NCI-H1105 treated with DMSO at 0.1 percent for 48 hours (cell line): ENCODE measurements at regions not wholly inside any gene's neighbourhood (a gene's known extent, or its start where the extent isn't known, plus 50 kb on each side); places are given as distances from the start of the nearest gene placed in this dataset.
"Not testable (repeated sequence)": the region's sequence is repeated elsewhere in the genome, so short reads cannot be mapped to it uniquely, and the experiment has no call there.

Experiments
- DNase-seq: peaks from one replicate; lab custom pipeline; 2025; lab: John Stamatoyannopoulos, UW

DNA sequence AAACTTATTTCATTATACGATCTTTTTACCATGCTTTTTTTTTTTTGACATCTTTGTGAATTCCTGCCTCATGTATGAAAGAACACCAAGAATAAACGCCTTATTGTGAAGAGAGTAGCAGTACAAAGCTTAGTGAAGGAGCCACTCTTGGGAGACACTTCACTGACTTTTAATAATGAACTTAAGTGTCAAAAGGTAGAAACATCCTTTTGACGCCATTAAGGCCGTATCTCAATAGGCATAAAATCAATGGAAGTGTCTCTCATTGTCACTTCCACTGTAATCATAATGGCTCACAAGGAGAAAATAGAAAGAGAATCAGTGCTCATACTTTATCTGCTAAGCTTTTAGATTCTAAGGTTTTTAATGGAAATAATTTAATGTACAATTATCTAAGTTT lies 657.8 kb downstream of the DIPK2A start:
- no peak for DNase-seq

DNA sequence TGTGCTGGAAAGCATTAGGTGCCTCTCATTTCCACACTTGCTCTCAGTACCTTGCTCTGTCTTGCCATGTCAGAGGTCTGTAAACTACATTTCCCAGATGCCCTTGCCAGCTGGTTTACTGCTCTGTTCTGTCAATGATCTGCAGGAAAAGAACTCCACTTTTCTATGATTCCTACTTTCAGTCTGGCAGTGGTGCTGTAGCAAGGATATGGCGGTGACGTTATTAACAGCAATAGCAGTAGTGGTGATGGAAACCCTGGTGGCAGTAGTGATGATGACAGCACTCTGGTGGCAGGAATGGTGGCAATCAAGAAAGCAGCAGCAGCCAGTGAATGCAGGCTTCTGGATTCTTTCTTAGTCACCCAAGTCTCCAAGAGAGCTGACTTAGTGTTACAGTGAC lies 665.2 kb downstream of the DIPK2A start:
- no peak for DNase-seq

DNA sequence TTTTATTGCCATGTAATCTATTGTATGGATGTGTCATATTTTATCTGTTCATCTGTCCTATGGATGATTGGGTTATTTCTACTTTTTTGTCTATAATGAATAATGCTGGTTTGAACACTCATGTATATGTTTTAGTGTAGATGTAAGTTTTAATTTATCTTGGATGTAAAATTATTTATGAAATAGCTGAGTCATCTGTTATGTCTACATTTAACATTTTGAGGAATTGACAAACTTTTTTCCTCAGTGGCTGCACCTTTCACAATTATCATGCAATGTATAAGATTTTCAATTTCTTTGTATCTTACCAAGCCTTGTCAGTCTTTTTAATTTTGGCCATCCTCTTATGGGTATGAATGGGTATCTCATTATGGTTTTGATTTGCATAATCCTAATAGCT lies 666.4 kb downstream of the DIPK2A start:
- no peak for DNase-seq

DNA sequence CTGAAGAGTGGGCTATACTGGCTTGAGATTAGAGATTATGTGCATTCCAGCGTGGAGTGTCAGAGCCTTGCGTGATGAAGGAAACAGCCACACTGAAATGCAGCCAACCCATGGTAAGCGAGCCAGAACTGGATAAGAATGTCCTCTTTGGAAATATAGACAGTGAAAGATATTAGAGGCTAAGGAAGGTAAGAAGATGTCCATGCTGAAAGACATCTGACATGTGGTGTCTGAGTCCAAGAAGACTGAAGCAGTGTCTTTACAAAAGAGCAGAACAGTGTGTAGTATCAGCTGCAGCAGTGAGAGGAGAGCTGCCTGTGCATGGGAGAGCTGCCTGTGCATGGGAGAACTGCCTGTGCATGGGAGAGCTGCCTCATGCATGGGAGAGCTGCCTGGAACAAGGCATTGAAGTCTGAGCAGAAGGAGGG lies 672.2 kb downstream of the DIPK2A start:
- no peak for DNase-seq

DNA sequence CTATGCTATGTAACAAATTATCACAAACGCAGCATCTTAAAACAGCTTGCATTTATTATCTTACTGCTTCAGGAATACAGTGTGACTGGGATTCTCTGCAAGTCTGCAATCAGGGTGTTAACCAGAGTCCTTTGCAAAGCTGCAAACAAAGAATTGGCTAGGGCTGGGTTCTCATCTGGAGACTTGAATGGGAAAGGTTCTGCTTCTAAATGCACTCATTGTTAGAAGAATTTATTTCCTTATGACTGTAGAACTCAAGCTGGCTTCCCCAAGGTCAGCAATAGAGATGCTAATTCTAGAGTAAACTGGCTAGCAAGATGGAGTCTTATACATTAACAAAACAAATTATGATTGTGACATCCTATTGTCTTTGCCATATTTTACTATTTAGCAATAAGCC lies 673.7 kb downstream of the DIPK2A start:
- DNase-seq = no peak

DNA sequence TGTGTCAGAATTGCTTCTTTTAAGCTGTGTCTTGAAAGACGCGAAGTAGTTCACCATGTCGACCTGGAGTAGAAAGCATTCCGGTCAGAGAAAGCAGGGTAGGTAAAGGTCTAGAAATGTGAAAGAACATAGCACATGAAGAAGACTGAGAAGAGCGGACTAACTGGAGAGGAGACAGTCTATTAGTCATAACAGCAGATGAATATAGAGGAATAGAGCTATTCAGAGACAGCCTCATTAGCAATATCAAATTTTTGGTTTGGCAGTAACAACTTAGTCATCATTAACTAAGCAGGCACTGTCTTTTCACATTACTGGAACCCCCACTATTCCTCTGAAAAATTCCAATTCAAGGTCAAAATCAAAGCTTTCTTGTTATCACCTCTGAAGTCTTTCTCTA lies 678.8 kb downstream of the DIPK2A start:
- DNase-seq = no peak

DNA sequence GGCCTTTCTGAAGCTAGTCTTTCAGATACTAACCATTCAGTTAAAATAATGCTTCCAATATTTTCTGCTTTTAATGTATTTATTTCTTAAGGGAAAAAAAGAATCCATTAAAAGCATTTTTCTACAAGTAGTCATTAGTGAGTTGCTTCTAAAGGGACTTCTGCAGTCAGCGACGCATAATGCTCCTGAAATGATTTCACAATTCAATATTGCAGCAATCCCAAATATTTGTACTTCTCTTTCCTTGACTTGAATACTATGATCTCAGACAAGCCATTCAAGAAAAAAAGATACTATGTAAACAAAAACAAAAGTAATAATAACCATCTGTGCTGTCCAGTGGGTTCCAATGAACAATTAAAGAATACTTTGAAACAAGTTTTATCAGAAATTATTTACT lies 681.0 kb downstream of the DIPK2A start:
- no peak for DNase-seq

DNA sequence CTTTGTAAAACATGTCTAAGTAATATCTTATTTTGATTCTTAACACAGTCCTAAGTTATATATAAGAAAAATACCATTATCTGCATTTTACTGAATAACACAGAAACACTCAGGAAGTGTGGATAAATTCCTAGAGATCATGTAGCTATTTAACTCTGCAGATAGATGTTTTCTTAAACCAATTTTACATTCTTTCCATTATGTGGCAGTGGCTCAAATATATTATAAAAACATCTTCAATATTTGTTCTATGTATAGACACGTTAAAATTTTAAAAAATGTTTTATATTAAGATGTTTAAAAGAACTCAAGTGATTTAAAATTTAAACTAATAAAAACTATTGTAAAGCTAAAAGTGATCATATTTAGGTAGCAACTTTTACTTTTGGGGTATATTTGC lies 683.8 kb downstream of the DIPK2A start:
- DNase-seq = no peak

DNA sequence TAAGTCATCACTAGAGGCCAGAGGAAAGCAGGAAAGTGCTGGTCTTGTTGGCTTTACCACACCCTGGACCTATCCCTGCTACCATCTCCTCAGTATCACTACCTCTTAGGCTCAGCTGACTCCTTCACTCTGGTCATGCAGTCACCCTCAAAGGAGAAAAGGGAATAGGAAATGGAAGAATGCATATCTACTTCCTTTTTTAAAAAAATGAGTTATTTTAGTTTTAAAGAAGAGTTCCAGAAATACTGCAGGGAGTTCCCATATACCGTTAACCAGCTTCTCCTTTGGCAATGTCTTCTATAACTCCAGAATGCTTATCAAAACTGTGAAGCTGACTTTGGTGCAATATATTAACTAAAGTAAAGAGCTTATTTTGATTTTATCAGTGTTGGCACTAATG lies 688.6 kb downstream of the DIPK2A start:
- no peak for DNase-seq

DNA sequence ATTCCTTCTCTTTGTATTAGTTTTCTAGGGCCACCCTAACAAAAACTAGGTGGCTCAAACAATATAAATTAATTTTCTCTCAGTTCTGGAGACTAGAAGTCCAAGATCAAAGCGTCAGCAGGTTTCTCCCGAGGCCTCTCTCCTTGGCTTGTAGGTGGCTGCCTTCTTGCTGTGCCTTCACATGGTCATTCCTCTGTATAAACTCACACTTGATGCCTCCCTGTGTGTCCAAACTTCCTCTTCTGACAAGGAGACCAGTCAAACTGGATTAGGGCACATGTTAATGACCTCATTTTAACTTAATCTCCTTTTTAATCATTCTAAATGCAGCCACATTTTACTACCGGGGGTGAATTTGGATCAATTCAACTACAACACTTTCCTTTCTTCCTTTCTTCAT lies 691.1 kb downstream of the DIPK2A start:
- no peak for DNase-seq

DNA sequence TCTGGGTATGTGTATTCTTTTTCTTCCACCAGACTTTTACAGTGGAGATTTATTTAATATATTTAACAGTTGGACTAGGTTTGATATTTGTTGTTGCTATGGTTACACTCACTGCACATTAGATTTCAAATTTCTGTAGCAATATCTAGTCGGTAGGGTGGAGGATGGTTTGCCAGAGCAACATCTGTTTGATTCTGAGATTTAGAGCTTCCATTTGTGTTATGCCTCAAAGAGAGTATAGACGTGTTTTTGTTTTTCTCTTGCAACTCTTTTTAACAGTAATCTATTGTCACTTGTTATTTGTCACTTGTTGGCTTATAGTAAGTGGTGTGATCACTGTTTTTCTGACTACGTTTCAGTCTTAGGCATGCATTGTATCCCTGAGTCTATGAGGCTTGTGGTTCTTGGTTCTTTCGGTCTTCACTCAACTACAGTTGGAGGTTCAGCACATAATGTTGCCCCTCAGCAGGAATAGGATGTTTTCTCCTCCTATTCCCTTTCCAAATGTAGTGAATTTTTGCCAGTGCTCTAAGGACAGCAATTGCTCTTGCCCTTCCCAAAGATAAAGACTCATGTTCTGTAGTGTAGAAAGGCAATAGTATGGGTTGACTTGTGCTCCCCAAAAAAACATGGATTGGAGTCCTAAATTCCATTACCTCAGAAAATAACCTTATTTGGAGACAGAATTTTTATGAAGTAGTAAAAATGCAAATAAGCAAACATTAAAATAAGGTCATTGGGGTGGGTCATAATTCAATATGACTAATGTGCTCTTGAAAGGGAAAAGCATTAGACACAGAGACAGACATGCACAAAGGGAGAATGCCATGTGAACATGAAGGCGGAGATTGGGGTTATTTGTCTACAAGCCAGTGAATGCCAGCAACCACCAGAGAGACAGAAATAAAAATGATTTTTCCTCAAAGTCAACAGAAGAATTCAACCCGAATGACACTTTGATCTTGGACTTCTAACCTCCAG lies 692.1 kb downstream of the DIPK2A start:
- no peak for DNase-seq

DNA sequence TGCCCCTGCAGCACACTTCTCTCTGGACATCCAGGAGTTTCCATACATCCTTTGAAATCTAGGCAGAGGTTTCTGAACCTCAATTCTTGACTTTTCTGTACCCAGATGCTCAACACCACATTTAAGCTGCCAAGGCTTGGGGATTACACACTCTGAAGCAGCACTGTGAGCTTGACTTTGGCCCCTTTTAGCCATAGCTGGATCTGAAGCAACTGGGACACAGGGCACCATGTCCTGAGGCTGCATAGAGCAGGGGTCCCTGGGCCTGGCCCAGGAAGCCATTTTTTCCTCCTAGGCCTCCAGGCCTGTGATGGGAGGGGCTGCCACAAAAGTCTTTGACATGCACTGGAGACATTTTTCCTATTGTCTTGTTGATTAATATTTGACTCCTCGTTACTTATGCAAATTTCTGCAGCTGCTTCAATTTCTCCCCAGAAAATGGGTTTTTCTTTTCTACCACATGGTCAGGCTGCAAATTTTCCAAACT lies 694.0 kb downstream of the DIPK2A start:
- DNase-seq = no peak

DNA sequence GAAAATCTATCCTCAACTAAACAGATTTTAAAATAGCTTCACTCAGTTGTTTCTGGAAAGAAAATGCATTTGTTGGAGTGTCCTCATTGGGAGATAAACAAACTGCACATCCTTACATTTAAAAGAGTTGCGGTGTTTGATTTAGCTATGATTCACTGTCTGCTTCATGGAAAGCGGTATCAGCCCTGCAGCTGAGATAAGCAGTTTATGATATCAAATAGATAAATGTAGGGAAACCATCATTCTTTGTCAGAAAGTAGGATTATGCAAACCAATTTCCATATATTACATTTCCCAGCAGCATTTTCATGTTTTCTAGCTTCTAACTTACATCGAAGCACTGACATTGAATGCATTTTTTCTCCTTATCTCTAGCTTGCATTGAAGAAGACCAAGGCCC lies 698.9 kb downstream of the DIPK2A start:
- DNase-seq = no peak

DNA sequence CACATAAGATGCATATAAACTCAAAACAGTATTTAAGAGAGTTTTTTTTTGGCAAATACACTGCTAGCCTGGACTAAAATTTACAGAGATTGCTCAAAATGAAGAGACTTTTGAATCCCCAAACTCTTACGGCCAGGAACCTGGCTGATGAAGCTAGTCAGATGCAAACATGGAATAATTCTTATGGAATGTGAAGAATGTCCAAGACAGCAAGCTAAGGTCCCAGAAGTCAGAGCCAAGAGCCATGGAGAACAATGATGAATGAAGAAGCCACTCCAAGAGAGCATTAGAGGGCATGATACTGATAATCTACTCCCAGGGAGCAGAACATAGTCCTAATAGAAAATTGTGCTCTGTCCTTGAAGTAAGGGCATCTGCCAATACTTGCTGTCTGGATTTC lies 705.5 kb downstream of the DIPK2A start:
- no peak for DNase-seq

DNA sequence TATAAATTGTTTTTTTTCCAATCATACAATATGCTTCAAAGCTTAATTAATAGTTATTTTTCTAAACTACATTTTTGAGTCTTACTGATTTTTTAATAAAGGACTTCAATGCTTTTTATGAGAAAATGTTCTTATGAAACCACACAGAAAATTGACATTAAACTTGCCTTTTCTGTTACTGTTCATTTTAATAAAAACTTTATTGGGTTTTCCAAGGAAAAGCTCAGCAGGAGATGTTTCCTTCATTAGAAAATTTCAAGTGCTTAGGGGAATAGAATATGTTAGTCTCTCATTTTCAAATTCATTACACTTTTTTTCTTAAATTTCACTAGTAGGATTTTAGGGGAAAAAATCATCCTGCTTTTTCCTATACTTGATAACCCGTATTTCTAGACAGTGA lies 711.4 kb downstream of the DIPK2A start:
- no peak for DNase-seq

DNA sequence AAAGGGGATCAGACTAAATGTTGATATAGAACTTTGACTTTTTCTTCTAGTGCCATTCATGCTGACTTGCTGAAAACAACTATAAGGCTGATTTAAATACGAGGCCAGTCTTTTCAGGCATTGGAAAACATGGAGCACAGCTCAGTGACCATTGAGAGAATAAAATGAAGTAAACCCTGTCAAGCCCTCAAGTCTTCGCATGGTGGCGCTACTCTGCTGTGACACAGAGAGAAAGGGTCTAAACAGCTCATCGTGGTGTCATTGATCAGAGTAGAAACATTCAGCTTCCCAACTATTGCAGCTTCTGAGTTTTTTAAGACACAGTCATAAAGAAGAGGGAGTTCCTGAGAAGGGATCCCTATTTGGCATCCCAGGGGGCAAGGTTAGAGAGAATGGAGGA lies 716.2 kb downstream of the DIPK2A start:
- no peak for DNase-seq

DNA sequence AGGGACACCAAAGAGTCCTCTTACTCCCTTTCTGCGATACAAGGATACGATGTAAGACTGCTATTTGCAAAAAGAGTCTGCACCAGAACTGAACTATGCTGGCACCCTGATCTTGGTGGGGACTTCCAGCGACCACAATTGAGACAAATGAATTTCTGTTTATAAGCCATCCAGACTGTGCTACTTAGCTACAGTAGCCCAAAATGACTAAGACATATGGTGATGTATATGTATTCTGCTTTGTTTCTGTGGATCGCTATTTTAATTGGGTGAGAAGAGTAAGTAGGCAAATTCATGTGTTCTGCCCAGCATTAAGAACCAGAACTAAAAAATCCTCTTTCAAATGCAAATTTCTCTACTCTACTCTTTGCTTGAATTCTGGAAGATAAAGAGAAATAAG lies 720.9 kb downstream of the DIPK2A start:
- DNase-seq = no peak

DNA sequence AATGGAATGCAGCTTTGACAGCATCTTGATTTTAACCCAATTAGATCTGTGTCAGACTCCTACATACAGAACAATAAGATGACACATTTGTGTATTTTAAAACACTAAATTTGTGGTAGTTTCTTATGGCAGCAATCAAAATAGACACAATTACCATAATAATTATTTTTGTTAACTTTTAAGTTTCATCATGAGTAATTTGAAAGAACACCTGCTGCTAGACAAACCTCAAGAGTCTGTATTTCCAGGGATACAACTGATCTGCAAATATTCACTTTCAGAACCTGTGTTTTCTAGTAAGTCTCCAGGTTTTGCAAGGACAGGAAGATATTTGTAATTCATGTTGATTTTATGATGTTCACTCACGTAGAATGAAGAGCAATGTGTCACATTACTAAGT lies 736.8 kb downstream of the DIPK2A start:
- no peak for DNase-seq

DNA sequence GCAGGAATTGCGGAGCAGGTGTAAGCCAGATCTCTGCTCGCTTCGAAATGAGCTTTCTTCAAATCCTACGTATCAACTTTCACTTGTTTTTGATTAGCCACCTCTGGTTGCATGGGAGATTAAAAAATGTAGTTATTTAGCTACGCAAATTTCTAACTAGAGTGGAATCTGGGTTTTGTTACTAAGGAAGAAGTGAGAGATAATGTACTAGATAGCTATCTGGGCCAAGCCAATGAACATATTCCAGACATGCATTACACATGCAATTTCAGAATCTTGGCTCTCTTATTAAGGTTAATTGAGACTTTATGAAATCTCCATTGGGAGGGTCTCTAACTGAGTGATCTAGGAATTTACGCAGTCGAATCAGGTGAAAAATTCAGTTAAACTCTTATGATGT lies 765.7 kb downstream of the DIPK2A start:
- DNase-seq = no peak

DNA sequence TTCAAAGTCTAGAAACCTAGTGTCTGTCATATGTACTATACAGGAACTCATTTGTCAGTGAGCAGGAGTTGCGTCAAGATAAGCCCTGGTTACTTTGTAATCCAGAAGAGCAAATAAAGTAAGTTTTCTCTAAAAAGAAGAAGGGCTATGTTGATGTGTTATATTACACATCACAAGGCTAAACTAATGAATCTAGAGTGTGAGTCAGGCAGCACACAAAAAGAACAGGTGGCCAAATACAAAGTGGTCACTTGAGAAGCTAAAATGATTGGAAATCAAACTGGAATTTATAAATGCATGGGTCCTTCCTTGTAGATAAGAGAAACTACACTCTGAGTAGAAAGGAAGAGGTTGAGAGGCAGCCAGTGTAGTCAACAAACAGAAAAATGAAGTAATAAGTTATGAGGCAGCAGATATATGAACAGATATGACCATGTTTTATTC lies 771.6 kb downstream of the DIPK2A start:
- DNase-seq = no peak

DNA sequence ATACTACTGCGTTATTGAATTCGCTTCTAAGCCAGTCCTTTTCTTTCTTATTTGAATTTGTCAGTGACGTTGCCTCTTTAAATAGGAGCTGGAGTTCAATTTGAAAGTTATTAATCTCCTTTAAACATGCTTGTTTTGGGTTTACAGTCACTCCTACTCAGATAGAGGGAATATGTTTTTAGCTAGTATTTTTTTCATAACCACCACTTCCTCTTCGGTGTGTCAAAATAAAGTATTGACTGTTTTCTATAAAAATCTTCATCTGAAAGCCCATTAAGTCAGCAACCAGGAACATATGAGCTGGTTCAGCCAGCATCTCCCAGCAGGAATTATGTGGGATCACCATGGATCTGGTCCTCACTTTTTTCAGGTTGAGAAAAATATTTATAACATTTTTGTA lies 772.9 kb downstream of the DIPK2A start:
- DNase-seq = no peak

DNA sequence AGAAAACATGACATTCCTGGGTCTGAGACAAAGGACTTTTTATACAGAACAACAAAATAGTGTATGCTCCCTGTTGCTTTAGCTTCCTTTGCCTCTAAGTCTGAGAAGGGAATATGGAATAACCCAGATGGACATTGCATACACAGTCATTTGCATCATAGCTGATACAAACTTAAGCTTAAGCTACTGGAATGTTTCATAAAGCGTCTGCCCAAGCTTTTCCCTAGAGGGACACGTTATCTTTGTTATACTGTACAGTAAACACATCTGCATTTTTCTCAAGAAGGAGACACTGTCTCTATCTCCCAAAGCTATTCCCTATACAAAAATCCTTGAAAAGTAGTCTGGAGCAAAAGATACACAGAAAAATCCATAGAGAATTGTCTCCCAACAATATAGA lies 775.0 kb downstream of the DIPK2A start:
- DNase-seq = no peak

DNA sequence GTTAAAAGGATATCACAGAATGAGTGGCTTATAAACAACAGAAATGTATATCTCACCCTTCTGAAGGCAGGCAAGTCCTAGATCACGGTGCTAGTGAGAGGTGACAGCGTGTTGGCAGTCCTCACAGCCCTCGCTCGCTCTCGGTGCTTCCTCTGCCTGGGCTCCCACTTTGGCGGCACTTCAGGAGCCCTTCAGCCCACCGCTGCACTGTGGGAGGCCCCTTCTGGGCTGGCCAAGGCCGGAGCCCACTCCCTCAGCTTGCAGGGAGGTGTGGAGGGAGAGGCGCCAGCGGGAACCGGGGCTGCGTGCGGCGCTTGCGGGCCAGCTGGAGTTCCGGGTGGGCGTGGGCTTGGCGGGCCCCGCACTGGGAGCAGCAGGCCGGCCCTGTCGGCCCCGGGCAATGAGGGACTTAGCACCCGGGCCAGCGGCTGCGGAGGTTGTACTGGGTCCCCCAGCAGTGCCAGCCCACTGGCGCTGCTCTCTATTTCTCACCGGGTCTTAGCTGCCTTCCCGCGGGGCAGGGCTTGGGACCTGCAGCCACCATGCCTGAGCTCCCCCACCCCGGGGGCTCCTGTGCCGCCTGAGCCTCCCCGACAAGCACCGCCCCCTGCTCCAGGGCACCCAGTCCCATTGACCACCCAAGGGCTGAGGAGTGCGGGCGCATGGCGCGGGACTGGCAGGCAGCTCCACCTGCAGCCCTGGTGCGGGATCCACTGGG lies 778.1 kb downstream of the DIPK2A start:
- not testable (repeated sequence) for DNase-seq
